Cardiac muscle cell (in vitro differentiated cells and primary cell): ENCODE measurements at regions not wholly inside any gene's neighbourhood (a gene's known extent, or its start where the extent isn't known, plus 50 kb on each side); places are given as distances from the start of the nearest gene placed in this dataset.

Source experiments
- DNase-seq, 2 donors: peaks; one replicate each; pipeline versions ENCODE4 v3.0.0 to v3.0.0-alpha.2; 2010 to 2017; ENCODE audit warnings: low read depth in 1 of 2, low spot score in 1 of 2
- H3K27ac ChIP-seq: fragments of 200-600 bp; sonication (generic); 2 replicates; pipeline ENCODE4 v1.5.1; 2016
- H3K27me3 ChIP-seq: fragments of 200-600 bp; sonication (generic); 2 replicates; pipeline ENCODE4 v1.6.0; 2016; ENCODE audit warnings: control low read depth
- H3K36me3 ChIP-seq: fragments of 200-600 bp; sonication (generic); 2 replicates; pipeline ENCODE4 v1.5.1; 2016; ENCODE audit warnings: control low read depth
- H3K4me1 ChIP-seq: fragments of 200-600 bp; sonication (generic); 2 replicates; pipeline ENCODE4 v1.8.1; 2017; ENCODE audit warnings: low read depth, mild to moderate bottlenecking, mixed run types
- H3K4me3 ChIP-seq: fragments of 200-600 bp; sonication (generic); 2 replicates; pipeline ENCODE4 v1.5.1; 2016; ENCODE audit warnings: mild to moderate bottlenecking
- H3K9me3 ChIP-seq: fragments of 200-600 bp; sonication (generic); 2 replicates; pipeline ENCODE4 v1.5.1; 2017; ENCODE audit warnings: low read depth, mild to moderate bottlenecking, control low read depth
- TF ChIP-seq, protein P1 (sequence below): IDR thresholded peaks from 2 replicates; pipeline ENCODE4 v1.5.1; 2012; ENCODE audit warnings: low read depth, mild to moderate bottlenecking, low read length

DNA sequence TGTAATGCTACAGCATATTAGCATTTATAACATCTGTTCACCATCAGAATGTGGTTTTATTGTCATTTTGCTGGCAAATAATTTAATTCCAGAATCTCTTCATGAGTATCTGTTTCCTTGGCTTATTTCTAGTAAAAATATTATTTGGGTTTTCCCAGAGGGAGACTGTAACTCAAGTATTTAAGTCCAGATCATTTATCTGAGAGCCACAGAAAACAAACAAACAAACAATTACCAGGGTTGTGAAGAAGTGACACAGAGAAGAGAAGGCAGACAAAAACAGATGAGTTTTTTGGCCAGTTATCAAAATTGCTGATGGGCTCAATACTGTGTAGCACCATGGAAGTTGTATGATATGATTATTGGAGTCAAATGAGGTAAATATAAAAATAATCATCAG, 515.1 kb downstream of the TECRL start:
- TF ChIP-seq, protein P1, sequence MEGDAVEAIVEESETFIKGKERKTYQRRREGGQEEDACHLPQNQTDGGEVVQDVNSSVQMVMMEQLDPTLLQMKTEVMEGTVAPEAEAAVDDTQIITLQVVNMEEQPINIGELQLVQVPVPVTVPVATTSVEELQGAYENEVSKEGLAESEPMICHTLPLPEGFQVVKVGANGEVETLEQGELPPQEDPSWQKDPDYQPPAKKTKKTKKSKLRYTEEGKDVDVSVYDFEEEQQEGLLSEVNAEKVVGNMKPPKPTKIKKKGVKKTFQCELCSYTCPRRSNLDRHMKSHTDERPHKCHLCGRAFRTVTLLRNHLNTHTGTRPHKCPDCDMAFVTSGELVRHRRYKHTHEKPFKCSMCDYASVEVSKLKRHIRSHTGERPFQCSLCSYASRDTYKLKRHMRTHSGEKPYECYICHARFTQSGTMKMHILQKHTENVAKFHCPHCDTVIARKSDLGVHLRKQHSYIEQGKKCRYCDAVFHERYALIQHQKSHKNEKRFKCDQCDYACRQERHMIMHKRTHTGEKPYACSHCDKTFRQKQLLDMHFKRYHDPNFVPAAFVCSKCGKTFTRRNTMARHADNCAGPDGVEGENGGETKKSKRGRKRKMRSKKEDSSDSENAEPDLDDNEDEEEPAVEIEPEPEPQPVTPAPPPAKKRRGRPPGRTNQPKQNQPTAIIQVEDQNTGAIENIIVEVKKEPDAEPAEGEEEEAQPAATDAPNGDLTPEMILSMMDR = no peak
- DNase-seq = no peak

DNA sequence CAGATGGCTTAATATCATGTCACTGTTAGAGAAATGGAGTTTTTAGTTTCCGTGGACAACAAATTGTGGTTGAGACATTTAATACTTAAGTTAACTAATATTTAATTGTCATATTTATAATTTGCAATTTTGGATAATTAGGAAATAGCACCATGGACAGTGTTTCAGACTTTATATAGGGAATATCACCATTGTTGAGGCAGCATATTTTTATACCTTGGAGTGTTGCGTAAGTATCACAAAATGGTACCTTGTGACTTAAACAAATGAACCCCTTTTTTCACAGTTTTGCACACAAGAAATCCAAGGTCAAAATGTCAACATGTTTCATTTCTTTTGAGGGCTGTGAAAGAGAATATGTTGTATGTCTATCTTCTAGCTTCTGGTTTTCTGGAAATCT, 539.9 kb downstream of the TECRL start:
- Histone ChIP-seq H3K27ac (no peak overlapping the region), H3K4me3 (no peak overlapping the region), H3K9me3 (no peaks in the 10 kb centered on the region), H3K27me3 (no peaks in the 10 kb centered on the region), H3K4me1 (no peaks in the 10 kb centered on the region), H3K36me3 (no peaks in the 10 kb centered on the region)
- DNase-seq = no peak
- TF ChIP-seq, protein P1 = no peak

More for the DNA sequence above, 515.1 kb downstream of the TECRL start:
- Histone ChIP-seq H3K4me3 (no peak overlapping the region), H3K27ac (no peak overlapping the region), H3K9me3 (no peaks in the 10 kb centered on the region), H3K36me3 (no peaks in the 10 kb centered on the region), H3K4me1 (no peaks in the 10 kb centered on the region), H3K27me3 (no peaks in the 10 kb centered on the region)

DNA sequence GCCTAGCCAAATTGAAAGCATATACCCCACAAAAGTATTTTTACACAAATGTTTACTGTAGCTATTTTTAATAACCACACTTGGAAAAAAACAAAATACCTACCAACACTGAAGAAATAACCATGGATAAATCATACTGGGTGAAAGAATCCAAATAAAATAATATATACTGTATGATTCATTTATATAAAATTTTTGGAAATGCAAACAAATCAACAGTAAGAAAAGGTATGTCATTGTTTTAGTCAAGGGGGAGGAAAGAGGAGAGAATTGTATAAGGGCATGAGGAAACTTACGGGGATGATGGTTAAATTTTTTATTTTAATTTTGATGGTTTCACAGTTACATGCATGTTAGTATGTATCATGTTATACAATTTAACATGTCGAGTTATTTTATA, 557.8 kb downstream of the TECRL start:
- Histone ChIP-seq H3K4me1 (no peaks in the 10 kb centered on the region), H3K27me3 (no peaks in the 10 kb centered on the region), H3K4me3 (no peak overlapping the region), H3K36me3 (no peaks in the 10 kb centered on the region), H3K9me3 (no peaks in the 10 kb centered on the region), H3K27ac (no peak overlapping the region)
- TF ChIP-seq, protein P1 = no peak
- no peak for DNase-seq

DNA sequence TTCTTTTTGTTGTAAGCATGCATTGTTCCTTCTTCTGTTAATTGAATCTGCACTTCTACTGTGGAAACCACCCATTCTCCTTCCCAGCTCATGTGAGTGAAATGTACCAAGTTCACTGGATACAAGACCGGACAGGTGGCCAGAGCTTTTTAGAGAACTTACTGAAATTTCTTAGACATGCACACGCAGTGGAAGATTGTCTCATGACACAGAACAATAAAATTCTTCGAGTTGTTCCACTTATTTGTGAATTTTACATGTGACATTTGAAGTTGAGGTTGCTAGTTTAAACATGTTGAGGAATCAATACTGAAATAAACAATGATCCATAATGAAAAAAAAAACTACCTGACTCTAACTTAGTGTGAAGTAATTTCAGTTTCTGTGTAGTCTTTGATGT, 568.0 kb downstream of the TECRL start:
- H3K27ac ChIP-seq = no peak overlapping the region

DNA sequence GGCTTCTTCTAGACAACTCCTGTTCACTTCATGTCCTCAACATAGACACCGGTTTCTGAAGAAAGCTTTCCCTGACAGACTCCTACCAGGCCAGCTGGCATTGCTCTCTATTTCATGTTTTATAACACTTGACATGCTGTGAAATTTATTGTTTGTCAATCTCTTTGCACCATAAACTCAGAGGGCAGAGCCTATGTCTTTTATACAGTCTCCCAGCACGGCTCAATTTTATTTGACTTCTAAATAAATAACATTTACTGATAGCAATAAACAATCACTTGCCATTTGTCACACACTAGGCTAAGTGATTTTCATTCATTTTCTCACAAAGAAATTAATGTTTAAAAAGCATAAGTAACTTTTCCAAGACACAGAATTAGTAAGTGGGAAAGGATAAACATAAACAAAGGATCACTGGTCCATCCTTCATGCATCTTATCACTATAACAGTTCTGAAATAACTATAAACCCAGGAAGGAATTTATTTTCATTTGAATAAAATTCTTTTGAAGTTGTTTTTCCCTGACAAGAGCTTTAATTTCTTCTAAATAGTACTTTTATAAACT, 577.6 kb downstream of the TECRL start:
- Histone ChIP-seq H3K27ac (no peak overlapping the region), H3K27me3 (no peaks in the 10 kb centered on the region), H3K4me3 (no peak overlapping the region), H3K4me1 (no peaks in the 10 kb centered on the region), H3K9me3 (no peaks in the 10 kb centered on the region), H3K36me3 (no peaks in the 10 kb centered on the region)
- TF ChIP-seq, protein P1 = no peak
- DNase-seq = no peak

More for the DNA sequence above, 568.0 kb downstream of the TECRL start:
- no peaks in the 10 kb centered on the region for H3K4me1 ChIP-seq
- TF ChIP-seq, protein P1 = no peak
- no peaks in the 10 kb centered on the region for H3K36me3 ChIP-seq
- H3K4me3 ChIP-seq = no peak overlapping the region
- H3K27me3 ChIP-seq = no peaks in the 10 kb centered on the region
- DNase-seq = no peak
- H3K9me3 ChIP-seq = no peaks in the 10 kb centered on the region
